Bronchial epithelial cell (primary cell): ENCODE measurements at regions not wholly inside any gene's neighbourhood (a gene's known extent, or its start where the extent isn't known, plus 50 kb on each side); places are given as distances from the start of the nearest gene placed in this dataset.
"Not testable (repeated sequence)": the region's sequence is repeated elsewhere in the genome, so short reads cannot be mapped to it uniquely, and the experiment has no call there.

Source experiments
- DNase-seq: peaks from one replicate; pipeline ENCODE4 v3.0.0-alpha.2; 2010; ENCODE audit warnings: low read depth
- FAIRE-seq: peaks from 2 replicates; lab custom pipeline; 2011; peaks lifted over from hg19 to GRCh38; lab: Jason Lieb, UNC
- H3K27me3 ChIP-seq: 2 replicates; pipeline ENCODE4 v1.5.1; 2011; ENCODE audit warnings: low read length; ENCODE audit not compliant: control insufficient read depth, insufficient read depth
- H3K36me3 ChIP-seq: 2 replicates; pipeline ENCODE4 v1.5.1; 2011; ENCODE audit warnings: low read length; ENCODE audit not compliant: control insufficient read depth, insufficient read depth
- H3K4me3 ChIP-seq: 2 replicates; pipeline ENCODE4 v1.5.1; 2011; ENCODE audit warnings: mild to moderate bottlenecking, low read depth, low read length, control low read depth
- CTCF ChIP-seq: IDR thresholded peaks from 2 replicates; pipeline ENCODE4 v1.5.1; 2011; ENCODE audit warnings: mild to moderate bottlenecking, moderate library complexity, low read length, control low read depth, inconsistent platforms; ENCODE audit not compliant: insufficient read depth, severe bottlenecking

GRCh38 chr9:89853931-89854330 lies 249.1 kb downstream of the GADD45G start:
- DNase-seq (no peak), FAIRE-seq (no peak)
- Histone ChIP-seq H3K36me3 (no peaks in the 10 kb centered on the region), H3K4me3 (no peak overlapping the region), H3K27me3 (no peaks in the 10 kb centered on the region)
- TF ChIP-seq CTCF = no peak

- H3K36me3 ChIP-seq = no peaks in the 10 kb centered on the region
- DNase-seq (no peak), FAIRE-seq (no peak)
- H3K4me3 ChIP-seq = no peak overlapping the region
- no peak for TF ChIP-seq CTCF
- H3K27me3 ChIP-seq = no peaks in the 10 kb centered on the region
Observed at GRCh38 chr9:89854715-89855475, 250.1 kb downstream of the GADD45G start.

GRCh38 chr9:89856296-89856695 lies 251.5 kb downstream of the GADD45G start:
- H3K4me3 ChIP-seq, H3K27me3 ChIP-seq, FAIRE-seq, H3K36me3 ChIP-seq, DNase-seq: not testable (repeated sequence)

GRCh38 chr9:89856950-89857349 lies 252.1 kb downstream of the GADD45G start:
- not testable (repeated sequence) for DNase-seq, H3K27me3 ChIP-seq, H3K4me3 ChIP-seq, H3K36me3 ChIP-seq, FAIRE-seq

- FAIRE-seq, H3K4me3 ChIP-seq, H3K27me3 ChIP-seq: not testable (repeated sequence)
Observed at GRCh38 chr9:89859842-89860241, 255.0 kb downstream of the GADD45G start.

GRCh38 chr9:89861371-89861770 lies 256.6 kb downstream of the GADD45G start:
- not testable (repeated sequence) for DNase-seq, FAIRE-seq, H3K27me3 ChIP-seq, H3K36me3 ChIP-seq, H3K4me3 ChIP-seq

More at GRCh38 chr9:89859842-89860241, 255.0 kb downstream of the GADD45G start:
- not testable (repeated sequence) for DNase-seq, H3K36me3 ChIP-seq

DNA sequence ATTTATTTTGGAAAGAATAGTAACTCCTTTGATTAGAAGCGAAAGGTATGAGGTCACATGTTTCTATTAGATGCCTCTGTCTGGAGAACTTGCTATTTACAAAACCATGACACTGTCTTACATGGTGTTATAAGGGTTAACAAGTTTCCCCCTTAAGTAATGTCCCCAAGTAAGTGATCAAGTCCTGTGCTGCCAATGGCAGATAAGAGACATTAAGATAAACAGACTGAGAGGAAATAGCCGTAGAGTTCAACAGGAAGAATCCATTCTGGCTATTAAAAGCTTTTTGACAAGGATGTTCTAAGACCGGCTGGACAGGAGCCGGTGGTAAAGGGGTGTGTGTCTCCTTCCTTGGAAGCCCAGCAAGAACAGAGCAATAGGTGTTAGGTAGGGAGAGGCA lies 257.5 kb downstream of the GADD45G start:
- H3K4me3 ChIP-seq = no peak overlapping the region
- TF ChIP-seq CTCF = no peak
- no peaks in the 10 kb centered on the region for H3K36me3 ChIP-seq
- FAIRE-seq (no peak), DNase-seq (no peak)
- H3K27me3 ChIP-seq = no peaks in the 10 kb centered on the region

DNA sequence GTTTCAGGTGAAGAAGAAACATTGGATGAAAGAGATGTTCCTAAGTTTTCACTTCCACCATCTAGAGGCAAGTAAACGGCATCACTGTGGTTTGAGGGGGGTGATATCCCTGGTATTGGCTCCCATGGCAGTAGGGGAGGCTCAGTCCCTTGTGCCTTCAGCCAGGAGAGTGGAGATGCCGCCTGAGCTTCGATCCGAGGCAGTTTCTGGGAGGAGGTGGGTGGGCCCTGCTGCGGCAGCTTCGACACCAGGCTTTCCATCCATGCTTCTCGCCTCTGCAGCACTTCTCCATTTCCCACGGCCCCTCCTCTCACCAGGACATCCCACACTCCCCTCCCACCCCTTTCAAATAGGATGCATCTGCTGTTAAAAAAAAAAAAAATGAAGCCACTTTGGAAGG lies 258.3 kb downstream of the GADD45G start:
- Histone ChIP-seq H3K27me3 (no peaks in the 10 kb centered on the region), H3K36me3 (no peaks in the 10 kb centered on the region), H3K4me3 (no peak overlapping the region)
- DNase-seq (no peak), FAIRE-seq (no peak)
- no peak for TF ChIP-seq CTCF
